ENCODE measurements at regions not wholly inside any gene's neighbourhood (a gene's known extent, or its start where the extent isn't known, plus 50 kb on each side); places are given as distances from the start of the nearest gene placed in this dataset.

- TF ChIP-seq, protein P1, sequence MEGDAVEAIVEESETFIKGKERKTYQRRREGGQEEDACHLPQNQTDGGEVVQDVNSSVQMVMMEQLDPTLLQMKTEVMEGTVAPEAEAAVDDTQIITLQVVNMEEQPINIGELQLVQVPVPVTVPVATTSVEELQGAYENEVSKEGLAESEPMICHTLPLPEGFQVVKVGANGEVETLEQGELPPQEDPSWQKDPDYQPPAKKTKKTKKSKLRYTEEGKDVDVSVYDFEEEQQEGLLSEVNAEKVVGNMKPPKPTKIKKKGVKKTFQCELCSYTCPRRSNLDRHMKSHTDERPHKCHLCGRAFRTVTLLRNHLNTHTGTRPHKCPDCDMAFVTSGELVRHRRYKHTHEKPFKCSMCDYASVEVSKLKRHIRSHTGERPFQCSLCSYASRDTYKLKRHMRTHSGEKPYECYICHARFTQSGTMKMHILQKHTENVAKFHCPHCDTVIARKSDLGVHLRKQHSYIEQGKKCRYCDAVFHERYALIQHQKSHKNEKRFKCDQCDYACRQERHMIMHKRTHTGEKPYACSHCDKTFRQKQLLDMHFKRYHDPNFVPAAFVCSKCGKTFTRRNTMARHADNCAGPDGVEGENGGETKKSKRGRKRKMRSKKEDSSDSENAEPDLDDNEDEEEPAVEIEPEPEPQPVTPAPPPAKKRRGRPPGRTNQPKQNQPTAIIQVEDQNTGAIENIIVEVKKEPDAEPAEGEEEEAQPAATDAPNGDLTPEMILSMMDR (conservative IDR thresholded peaks at IDR 0.05; ENCODE audit: low read depth, low read length) = no peak
- no peak for TF ChIP-seq EZH2 (IDR thresholded peaks at IDR 0.05; ENCODE audit: borderline replicate concordance, low read depth, low read length, poor library complexity, severe bottlenecking)
These were observed 166.6 kb upstream of the PDZRN3 start for GRCh38 chr3:73791356-73791755.
